ENCODE measurements at regions not wholly inside any gene's neighbourhood (a gene's known extent, or its start where the extent isn't known, plus 50 kb on each side); places are given as distances from the start of the nearest gene placed in this dataset.

DNA sequence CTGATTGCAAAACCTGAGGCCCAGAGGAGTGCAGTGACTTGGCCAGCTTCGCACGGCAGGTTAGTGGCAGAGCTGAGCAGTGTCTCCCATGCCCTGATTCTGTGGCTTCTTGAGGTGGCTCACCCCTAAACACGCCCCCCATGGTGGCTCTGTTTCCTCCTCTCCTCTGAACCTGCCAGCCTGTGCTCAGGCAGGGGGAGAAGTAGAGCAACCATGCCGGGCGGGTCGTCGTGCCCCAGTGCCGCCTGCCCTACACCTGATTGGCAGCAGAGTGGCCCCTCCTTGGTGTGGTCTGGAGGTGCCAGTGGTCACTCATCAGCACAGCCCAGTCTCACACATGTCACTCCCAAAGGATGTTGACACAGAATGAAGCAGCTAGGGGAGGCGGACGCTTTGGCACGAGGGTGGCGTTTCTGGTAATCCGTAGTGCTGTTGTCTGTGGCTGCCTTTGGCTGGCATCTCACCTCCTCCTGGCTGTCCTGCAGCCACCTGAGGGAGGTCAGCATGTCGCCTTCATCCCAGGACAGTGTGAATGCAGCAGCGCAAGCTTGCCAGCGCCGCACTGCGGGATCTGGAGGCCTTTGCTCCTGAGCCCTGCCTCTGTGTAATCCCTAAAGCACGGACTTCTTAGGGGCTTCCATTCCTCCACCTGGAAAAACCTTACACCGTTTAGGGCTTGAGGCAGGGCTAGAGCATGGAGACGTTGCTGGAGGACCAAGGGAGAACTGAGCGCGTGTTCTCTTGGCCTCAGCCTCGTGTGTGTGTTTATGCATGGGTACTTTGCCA lies 294.7 kb downstream of the SEC14L1 start:
- DNase-seq = no peak

DNA sequence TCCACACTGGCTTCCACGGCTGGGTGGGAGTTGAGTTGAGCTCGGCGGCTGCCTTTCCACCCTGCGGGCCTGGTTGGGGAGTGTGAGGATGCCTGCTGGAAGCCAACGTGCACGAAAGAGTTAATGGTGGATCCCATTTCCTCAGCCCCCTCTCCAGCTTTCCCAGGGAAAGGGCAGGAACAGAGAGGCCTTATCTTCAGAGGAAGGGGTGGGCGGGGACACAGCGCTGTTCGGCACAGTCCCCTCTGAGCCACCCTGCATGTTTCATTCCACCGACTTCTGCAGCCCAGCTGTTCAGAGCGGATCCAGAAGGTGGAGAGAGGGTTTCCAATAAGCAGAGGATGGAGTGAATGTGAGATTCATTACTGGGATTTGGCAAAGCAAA lies 295.3 kb downstream of the SEC14L1 start:
- no peak for DNase-seq

DNA sequence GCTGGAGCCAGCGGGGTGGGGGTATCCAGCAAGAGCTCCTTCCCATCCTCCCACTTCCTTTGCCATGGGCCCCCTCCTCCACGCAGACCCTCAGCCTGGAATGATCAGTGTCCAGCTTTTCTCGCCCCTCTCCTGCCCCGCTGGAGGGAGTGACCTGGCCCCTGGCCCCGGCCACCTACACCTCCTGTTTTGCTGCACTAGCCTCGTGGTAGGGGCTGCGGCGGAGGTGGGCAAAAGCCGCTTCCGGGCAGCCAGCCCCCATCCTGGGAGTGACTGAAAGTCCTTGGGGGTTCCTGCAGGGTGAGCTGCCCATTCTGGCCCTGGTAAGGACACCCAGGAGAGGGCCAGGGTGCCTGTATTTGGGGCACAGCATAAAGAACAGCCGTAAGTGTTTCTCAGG lies 295.7 kb downstream of the SEC14L1 start:
- no peak for DNase-seq

DNA sequence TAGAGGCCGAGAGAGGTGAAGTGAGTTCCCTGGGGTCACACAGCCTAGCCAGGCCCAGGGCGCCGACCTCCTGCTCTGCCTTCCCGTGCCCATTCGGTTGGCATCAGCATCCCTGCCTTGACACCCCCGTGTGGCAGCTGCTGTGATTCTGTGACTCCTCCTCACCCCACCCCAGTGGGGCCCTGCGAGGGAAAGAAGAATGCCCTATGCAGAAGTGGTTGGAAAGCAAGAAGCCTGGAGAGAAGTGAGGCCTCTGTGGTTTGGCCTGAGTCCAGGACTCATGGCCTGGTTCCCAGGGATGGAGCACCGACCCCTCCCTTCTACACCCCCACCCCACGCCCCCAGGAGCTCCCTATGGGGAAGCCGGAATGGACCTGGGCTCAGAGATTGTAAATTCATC lies 296.2 kb downstream of the SEC14L1 start:
- DNase-seq = no peak

DNA sequence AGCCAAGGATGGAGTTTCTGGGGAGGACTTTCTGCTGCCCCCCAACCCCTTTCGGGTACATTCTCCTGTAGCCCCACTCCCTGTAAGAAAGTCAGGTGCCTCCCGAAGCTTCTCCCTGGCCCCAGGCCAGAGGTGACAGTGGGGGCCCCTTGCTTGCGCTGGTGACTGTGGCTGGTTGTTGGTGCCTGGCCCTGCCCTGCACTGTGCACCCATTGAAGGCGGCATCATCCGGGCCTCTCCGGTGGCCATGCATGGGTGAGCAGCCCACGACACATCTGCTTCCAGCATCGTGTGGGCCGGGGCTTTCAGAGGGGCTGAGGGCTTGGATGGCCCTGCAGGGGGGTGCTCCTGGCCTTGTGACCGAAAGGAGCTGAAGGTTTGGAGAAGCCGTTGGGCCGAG lies 297.0 kb downstream of the SEC14L1 start:
- DNase-seq = no peak

DNA sequence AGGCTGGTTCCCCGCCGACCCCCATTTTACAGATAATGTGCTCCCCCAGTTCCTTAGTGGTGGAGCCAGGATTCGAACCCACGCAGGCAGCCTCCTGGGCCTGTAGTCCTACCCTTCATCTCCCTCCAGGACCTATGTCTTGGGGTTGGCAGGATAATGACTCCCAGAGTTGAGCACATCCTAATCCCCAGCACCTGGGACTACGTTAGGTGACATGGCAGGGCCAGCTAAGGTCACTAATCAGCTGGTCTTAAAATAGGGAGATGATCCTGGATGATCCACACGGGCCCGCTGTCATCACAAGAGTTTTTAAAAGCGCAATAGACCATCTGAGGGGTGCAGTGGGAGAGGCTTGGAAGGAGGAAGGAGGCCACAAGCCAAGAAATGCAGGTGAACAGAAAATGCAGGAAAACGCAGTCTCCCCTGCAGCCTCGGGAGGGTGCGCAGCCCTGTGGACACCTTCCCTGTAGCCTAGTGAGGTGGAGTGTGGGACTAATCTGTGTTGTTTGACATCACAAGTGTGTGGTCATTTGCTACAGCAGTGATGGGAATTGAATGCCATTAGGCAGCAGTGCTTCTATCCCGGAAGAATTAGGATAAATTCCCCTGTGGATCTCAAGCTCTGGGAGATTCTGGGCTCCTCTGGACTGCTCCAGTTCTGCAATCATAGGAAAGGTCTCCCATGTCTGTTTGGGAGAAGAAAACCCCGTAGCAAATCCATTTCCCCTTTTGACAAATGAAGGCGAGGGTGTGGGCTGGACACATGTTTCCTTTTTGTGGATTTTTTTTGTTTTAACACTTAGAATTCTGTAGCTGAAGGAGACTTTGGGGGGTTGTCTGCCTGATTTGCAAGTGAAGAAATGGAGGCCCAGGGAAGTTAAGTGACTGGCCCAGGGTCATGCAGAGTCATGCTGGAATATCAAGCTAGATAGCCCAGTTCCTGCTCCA lies 297.7 kb downstream of the SEC14L1 start:
- DNase-seq = no peak

DNA sequence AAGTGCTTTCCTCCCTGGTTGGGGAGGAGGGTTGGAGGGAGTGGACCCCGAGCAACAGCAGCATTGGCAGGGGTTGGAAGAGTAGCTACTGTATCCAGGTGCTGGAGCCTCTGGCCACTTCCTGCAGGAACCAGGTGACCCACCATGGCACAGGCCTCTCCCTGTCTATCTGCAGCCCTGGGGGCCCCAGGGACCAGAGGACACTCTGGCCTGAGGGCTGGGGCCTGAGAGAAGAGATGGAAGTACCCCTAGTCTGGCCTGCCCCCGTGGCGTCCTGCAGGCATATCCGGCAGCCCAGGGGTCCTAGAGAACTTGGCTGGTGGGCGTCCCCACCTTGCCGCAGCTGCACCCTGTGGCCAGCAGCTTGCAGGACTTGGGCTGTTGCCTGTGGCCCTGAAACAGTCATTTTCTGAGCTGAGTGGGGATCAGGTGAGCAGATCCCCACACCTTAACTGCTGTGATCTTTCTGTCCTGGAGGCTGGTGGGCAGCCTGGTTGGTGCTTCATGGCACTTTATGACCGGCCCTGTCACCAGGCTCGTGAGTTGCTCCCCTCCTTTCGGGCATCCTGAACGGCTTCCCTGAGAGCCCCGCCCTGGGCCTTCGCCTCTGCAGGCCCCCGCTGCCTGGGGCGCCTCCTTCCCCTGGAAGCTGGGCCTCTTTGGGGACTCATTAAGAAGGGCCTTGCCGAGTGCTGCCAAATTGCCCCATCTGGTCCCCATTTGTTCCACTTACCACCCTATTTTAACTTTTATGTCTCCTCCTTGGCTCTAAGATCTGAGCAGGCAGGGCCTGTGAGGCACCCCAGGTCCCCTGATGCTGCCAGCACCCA lies 298.6 kb downstream of the SEC14L1 start:
- DNase-seq = no peak

DNA sequence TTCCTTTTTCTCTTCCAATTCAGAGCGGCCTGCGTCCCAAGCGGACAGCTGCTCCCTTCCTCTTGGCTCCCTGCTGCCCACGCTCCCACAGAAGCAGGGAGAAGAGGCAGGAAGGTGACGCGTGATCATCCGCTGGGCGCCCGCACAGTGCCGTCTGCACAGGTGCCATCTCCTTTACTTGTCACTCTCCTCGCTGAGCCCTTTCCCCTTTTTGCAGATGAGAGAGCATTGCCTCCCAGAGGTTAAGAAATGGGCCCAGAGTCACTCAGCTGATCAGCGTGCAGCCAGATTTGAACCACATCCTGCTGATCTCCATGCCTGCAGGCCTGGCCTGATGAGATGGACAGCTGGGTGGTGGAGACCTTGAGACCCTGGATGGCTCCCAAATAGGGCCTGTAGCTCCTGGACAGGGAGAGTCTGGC lies 299.8 kb downstream of the SEC14L1 start:
- no peak for DNase-seq

DNA sequence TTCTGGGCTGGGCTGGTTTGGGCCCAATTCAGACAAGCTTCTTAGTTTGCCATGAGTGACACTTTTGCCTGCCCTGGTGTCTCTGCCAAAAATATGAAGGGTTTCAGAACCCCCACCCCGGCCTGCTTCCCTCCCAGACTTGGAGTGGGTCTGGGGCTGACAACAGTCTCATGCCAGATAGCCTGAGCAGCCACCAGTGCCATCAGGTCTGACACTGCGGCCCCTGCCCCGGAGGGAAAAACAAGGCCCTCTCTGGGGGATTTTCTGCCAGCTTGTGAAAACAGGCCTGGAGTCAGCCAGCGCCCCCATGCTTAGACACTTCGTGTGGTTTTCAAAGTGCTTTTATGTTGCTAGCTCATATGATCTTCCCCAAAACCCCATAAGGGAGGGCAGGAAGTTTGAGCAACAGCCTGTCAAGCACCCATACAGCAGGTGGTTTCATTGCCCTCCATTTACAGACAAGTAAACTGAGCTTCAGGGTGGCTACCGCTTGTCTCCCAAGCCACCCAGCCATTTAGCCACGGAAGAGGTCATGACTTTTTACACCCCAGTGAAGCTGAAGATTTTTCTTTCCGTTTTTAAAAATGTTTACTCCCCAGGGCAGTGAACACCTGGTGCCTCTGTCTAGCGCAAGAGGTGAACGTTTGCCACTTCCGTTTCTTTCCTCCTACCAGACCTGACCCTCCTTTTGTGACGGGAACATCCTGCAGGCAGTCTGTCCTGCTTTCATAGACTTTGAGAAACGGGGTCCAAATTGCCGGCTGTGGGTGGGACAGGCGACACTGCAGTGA lies 300.6 kb downstream of the SEC14L1 start:
- DNase-seq = peak; percentile 41

DNA sequence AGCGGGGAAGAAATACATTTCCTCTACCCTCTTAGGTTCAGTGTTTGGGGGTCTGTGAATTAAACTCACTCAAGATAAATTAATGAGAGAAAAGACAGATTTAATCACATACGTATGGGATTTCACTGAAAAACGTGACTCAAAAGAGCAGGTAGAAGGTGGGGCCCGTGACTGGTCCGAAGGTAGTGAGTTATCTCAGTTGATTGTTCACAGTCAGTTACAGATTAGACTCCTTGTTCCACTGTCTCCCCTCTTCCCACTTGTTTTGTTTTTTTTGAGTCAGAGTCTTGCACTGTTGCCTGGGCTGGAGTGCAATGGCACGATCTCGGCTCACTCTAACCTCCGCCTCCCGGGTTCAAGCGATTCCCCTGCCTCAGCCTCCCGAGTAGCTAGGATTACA lies 301.2 kb downstream of the SEC14L1 start:
- DNase-seq = no peak

DNA sequence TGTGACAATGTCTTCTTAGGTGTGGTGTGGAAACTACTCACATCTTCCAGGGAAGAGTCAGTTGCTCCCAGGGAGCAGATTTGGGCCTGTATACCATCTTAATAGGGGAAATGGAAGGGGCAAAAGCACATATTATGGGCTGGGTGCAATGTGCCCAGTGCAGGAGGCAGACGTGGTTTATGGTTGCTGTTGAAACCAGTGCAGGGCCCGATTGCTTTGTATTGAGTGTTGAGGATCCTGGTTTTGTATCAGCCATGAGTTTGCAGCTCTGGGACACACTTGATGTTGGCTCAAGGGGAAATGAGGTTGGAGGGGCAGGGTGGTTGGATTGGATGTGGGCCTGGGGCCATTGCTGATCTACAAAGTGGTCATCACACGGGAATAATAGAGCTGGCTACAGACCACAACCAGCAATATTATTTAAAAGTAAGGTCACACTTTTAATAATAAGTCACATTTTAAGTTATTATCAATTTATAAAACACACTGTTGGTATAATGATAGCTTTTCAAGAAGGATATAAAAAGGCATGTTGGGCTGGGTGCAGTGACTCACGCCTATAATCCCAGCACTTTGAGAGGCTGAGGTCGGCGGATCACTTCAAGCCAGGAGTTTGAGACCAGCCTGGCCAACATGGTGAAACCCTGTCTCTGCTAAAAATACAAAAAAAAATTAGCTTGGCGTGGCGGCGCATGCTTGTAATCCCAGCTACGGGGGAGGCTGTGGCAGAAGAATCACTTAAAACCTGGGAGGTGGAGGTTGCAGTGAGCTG lies 302.4 kb downstream of the SEC14L1 start:
- DNase-seq = no peak

DNA sequence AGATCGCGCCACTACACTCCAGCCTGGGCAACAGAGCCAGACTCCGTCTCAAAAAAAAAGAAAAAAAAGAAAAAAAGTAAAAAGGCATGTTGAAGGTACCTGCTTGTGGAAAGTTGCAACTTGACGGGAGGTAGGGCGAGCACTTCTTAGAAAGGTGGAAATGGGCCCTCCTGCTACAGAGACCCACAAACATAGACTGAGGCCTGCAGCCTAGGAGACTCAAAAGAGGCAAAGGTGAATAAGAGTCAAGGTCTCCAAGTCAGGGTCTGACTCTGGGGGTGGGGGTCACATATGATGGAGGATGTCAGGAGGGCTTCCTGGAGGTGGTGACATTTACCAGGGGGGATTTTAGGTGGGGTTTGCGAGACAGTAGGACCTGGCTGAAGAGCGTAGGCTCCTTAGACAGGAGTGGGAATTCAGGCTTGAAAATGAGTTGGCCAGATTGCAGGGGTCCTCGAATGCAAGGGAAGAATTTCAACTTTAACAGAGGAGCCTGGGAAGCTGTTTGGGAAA lies 303.0 kb downstream of the SEC14L1 start:
- DNase-seq = no peak

DNA sequence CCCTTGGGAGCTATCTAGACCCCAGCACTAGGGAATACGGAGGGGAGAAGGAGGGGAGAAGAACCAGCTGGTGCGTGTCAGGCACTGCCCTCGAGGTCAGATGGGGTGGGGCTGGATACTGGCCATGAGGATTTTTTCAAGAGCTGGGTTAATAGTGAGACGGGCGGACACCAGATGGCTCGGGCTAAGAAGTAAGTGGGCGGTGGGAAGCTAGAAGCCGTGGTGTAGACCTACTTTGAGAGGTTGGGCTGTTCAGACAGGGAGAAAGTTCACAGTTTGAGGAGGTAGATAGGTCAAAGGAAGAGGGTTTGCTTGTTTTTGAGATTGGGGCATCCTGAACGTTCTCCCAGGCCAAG lies 303.8 kb downstream of the SEC14L1 start:
- no peak for DNase-seq

DNA sequence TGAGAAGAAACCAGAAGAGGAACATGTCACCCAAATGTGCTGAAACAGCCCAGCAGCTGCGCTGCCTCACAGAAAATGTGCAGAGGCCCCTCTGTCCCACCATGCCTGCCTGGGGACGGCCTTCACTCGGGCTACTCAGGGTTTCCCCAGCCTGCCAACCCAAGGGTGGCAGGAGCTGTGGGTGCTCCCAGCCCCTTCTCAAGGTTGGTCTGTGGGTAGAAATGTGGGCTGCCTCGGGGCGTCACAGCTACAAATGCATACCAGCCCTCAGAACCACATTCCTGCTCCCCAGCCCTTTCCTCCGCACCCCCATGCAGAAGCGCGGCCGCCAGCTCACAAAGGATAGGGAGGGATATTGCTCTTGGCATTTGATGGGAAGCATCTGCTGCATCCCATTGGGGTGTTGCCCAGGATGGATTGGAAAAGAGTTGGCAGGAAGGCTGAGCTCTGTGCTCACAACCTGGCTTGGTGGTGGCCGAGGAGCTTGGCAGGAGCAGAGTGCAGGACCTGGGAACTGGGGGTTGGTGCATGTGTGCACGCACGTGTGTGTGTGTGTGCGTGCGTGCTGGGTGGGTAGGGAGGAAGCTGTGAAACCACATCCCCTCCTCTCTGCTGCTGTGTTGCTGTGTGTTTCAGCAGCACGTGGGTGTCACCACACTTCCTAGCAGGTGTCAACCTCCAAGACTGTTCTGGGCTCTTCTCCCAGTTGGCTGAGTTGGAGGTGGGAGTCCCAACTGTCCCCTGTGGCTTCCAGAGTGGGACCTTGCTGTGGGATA lies 304.4 kb downstream of the SEC14L1 start:
- DNase-seq = no peak

DNA sequence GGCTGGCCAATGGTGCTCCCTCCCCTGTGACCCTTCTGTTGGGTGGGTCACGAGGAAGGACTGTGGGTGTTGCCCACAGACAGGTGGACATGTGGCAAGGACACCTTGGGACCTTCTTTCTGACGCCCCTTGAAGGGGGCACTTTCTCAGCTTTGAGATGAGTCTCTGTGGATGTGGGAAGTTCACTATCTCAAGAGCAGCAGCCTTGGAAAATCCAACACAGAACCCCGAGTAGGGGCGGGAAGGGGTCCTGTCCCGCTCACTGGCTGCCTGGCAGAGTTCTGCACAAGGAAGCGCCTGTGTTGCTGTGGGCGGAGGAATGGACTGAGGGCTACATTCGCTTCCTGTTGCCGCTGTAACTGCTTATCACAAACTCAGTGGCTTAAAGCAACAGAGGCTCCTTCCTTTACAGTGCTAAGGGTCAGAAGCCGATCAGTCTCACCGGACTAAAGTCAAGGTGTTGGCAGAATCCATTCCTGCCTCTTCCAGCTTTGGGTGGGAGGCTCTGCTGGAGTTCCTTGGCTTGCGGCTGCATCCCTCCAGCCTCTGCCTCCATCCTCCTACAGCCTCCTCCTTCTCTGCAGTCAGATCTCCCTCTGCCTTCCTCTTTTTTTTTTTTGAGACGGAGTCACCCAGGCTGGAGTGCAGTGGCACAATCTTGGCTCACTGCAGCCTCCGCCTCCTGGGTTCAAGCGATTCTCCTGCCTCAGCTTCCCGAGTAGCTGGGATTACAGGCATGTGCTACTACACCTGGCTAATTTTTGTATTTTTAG lies 305.2 kb downstream of the SEC14L1 start:
- no peak for DNase-seq

DNA sequence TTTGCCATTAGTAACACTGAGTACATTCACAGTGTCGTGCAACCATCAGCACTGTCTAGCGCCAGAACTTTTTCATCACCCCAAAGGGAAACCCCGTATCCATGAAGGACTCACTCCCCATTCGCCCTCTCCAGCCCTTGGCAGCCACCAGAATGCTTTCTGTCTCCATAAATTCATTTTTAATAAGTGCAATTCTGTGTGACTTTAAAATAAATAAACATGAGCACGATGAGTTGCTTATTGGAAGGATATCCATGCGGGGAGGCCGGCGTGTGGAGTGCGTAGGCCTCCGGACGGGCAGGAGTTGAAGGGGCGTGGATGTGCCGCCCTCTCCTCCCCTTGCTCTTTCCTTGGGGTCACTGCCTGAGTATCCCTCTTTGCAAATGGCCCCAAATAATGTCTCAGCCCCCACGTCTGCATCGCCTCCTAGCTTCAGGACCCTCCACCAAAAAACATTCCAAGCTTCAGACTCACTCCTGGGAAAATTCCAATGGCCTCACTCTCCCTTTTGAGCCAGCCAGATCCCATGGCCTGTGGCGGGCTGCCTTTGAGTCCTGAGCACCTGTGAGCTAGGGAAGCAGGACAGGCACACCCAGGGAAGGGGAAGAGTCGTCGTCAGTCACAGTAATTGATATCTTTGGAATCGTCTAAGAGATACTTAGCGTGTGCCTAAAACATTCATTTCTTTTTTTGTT lies 306.3 kb downstream of the SEC14L1 start:
- DNase-seq = no peak

DNA sequence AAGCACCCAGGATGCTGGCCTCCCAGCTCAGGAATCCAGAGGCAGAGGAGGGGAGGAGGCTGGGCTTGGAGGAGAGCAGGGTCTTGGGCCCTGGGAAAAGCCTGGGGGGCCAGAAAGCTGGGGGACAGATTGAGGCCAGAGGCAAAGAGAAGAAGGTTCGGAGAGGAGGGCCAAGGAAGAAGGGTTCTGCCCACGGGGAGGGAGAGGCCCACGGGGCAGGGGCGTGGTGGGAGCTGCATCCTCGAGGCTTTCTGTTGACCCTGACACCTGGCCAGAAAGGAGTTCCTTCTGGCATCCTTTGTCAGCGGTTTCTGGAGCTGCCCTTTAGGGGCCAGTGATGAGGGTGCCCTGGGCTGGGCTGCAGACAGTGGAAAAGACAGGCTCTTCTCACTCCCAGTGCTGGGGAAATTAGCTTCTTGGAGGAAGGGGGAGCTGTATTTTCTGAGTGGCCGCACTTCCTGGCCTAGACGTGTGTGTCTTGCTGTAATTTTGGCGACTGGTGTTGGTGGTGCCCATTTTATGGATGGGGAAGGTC lies 308.7 kb downstream of the SEC14L1 start:
- no peak for DNase-seq

DNA sequence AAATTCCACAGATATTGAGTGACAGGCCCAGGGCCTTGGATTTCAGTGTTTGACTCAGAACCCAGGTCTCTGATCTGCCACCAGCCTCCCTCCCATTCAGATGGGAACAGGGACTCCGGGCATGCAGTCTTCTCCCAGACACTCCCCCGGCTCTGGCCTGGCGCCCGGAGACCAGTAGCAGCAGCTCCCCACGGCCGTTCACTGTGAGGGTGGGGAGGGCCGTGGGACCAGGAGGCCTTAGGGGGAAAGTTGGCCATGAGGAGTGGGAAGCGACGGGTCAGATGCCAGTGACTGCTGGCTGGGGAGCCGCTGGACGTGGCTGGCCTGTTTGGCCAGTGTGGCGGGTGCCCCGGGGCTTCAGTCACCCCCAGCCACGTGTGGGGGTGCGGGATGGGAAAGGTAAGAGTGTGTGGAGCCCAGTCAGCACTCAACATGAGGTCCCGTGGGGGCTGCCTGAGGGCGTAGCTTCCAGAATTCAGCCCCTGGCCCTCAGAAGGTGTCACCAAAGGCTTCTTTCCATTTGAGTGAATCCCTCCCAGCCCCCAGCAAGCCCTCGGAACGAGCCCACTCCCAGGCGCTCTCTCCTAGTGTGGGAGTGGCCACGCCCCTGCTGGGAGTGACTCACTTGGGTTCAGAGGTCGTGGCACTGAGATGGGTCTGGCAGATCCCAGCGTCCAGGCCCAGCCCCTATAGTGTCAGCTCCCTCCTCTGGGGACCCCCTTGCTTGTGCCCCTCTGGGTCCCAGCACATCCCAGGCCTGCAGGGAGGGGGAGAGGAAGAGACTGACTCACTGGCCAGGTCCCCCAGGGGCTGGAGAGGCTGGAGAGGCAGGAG lies 309.4 kb downstream of the SEC14L1 start:
- no peak for DNase-seq
